Mesendoderm (in vitro differentiated cells): ENCODE measurements at regions not wholly inside any gene's neighbourhood (a gene's known extent, or its start where the extent isn't known, plus 50 kb on each side); places are given as distances from the start of the nearest gene placed in this dataset.

ENCODE experiments used
- DNase-seq: peaks from one replicate; pipeline ENCODE4 v3.0.0; 2013
- H2AK5ac ChIP-seq: 2 replicates; pipeline ENCODE4 v1.6.1; 2013; ENCODE audit warnings: low read length, inconsistent platforms
- H2BK120ac ChIP-seq: 2 replicates; pipeline ENCODE4 v1.6.1; 2013; ENCODE audit warnings: low read depth, mild to moderate bottlenecking, low read length, moderate library complexity, mixed read lengths
- H2BK15ac ChIP-seq: replicated peaks from 2 replicates; pipeline ENCODE4 v1.6.1; 2013; ENCODE audit warnings: low read depth, mild to moderate bottlenecking, moderate library complexity
- H2BK5ac ChIP-seq: 2 replicates; pipeline ENCODE4 v1.6.1; 2013; ENCODE audit warnings: low read length, inconsistent platforms
- H3K18ac ChIP-seq: 2 replicates; pipeline ENCODE4 v1.6.1; 2013; ENCODE audit warnings: mild to moderate bottlenecking, low read length, mixed read lengths
- H3K23ac ChIP-seq: one replicate; pipeline ENCODE4 v1.6.1; 2013; ENCODE audit warnings: low read length
- H3K27ac ChIP-seq: 2 replicates; pipeline ENCODE4 v1.5.1; 2013; ENCODE audit warnings: low read depth, mild to moderate bottlenecking, inconsistent platforms, low read length, moderate library complexity
- H3K27me3 ChIP-seq: 2 replicates; pipeline ENCODE4 v1.6.1; 2013; ENCODE audit warnings: low read length, control low read depth, mild to moderate bottlenecking, inconsistent platforms; ENCODE audit not compliant: insufficient read depth, poor library complexity
- H3K36me3 ChIP-seq: 2 replicates; pipeline ENCODE4 v1.6.1; 2013; ENCODE audit warnings: low read length, inconsistent platforms; ENCODE audit not compliant: control insufficient read depth, insufficient read depth
- H3K4ac ChIP-seq: one replicate; pipeline ENCODE4 v1.6.1; 2013; ENCODE audit warnings: low read depth, mild to moderate bottlenecking, low read length, moderate library complexity
- H3K4me1 ChIP-seq: 2 replicates; pipeline ENCODE4 v1.6.1; 2013; ENCODE audit warnings: low read depth, low read length, inconsistent platforms; ENCODE audit not compliant: control insufficient read depth
- H3K4me2 ChIP-seq: 2 replicates; pipeline ENCODE4 v1.6.1; 2013; ENCODE audit warnings: low read length
- H3K4me3 ChIP-seq: 2 replicates; pipeline ENCODE4 v1.5.1; 2013; ENCODE audit warnings: mild to moderate bottlenecking, low read length
- H3K56ac ChIP-seq: one replicate; pipeline ENCODE4 v1.6.1; 2013; ENCODE audit warnings: low read length
- H3K79me1 ChIP-seq: 2 replicates; pipeline ENCODE4 v1.6.1; 2013; ENCODE audit warnings: low read length, inconsistent platforms
- H3K79me2 ChIP-seq: 2 replicates; pipeline ENCODE4 v1.6.1; 2013; ENCODE audit warnings: mild to moderate bottlenecking, low read length; ENCODE audit not compliant: control insufficient read depth, insufficient read depth
- H3K9ac ChIP-seq: 2 replicates; pipeline ENCODE4 v1.6.1; 2013; ENCODE audit warnings: low read length, inconsistent platforms
- H4K5ac ChIP-seq: one replicate; pipeline ENCODE4 v1.6.1; 2013; ENCODE audit warnings: low read length
- H4K8ac ChIP-seq: one replicate; pipeline ENCODE4 v1.6.1; 2013; ENCODE audit warnings: low read depth, mild to moderate bottlenecking, control low read depth, low read length, moderate library complexity
- WGBS: extraction: QIAGEN DNeasy Blood & Tissue Kit; methylation state at CpG from one replicate; pipeline ENCODE4 v1.1.7; 2013; ENCODE audit warnings: low lambda C conversion rate, missing lambda C conversion rate; ENCODE audit not compliant: insufficient coverage; ENCODE audit errors: extremely low coverage; 5-methylcytosine and 5-hydroxymethylcytosine counted together

GRCh38 chr16:55249936-55250335 lies 74.1 kb upstream of the IRX6 start:
- Histone ChIP-seq H3K23ac (no peak overlapping the region), H2BK5ac (no peak overlapping the region), H3K36me3 (no peaks in the 10 kb centered on the region), H2BK15ac (no peak overlapping the region), H2AK5ac (no peak overlapping the region), H2BK120ac (no peak overlapping the region), H3K4me3 (no peak overlapping the region), H3K79me2 (no peaks in the 10 kb centered on the region), H4K8ac (no peak overlapping the region), H3K4me2 (no peak overlapping the region), H4K5ac (no peak overlapping the region), H3K27ac (no peak overlapping the region), H3K4ac (no peak overlapping the region), H3K4me1 (no peaks in the 10 kb centered on the region), H3K27me3 (no peaks in the 10 kb centered on the region), H3K56ac (no peak overlapping the region), H3K79me1 (no peaks in the 10 kb centered on the region), H3K18ac (no peak overlapping the region), H3K9ac (no peak overlapping the region)
- no CpG with 5 or more reads among the region's 1 CpG for WGBS
- DNase-seq: no peak

- no peak overlapping the region for H3K4me2 ChIP-seq
- no peak overlapping the region for H3K4me3 ChIP-seq
- H3K56ac ChIP-seq: no peak overlapping the region
- H3K27ac ChIP-seq: no peak overlapping the region
- H2BK120ac ChIP-seq: no peak overlapping the region
- no peak overlapping the region for H3K23ac ChIP-seq
- no peaks in the 10 kb centered on the region for H3K79me2 ChIP-seq
- H4K5ac ChIP-seq: no peak overlapping the region
- no peaks in the 10 kb centered on the region for H3K79me1 ChIP-seq
- H2BK15ac ChIP-seq: no peak overlapping the region
- no peak overlapping the region for H3K18ac ChIP-seq
- H3K36me3 ChIP-seq: no peaks in the 10 kb centered on the region
- H3K27me3 ChIP-seq: no peaks in the 10 kb centered on the region
- no peak for DNase-seq
- no peak overlapping the region for H3K4ac ChIP-seq
- no peak overlapping the region for H4K8ac ChIP-seq
- no peaks in the 10 kb centered on the region for H3K4me1 ChIP-seq
- no peak overlapping the region for H3K9ac ChIP-seq
- no peak overlapping the region for H2BK5ac ChIP-seq
- WGBS: no CpG with 5 or more reads among the region's 1 CpG
- no peak overlapping the region for H2AK5ac ChIP-seq
Observed at GRCh38 chr16:55250701-55251100, 73.3 kb upstream of the IRX6 start.

GRCh38 chr16:55251151-55251550 lies 72.9 kb upstream of the IRX6 start:
- H3K36me3 ChIP-seq: no peaks in the 10 kb centered on the region
- no peaks in the 10 kb centered on the region for H3K79me2 ChIP-seq
- H4K5ac ChIP-seq: no peak overlapping the region
- no peak overlapping the region for H2AK5ac ChIP-seq
- H3K4me2 ChIP-seq: no peak overlapping the region
- no peak overlapping the region for H3K27ac ChIP-seq
- no CpG with 5 or more reads among the region's 2 CpGs for WGBS
- no peak overlapping the region for H3K23ac ChIP-seq
- DNase-seq: no peak
- no peak overlapping the region for H3K4me3 ChIP-seq
- H3K18ac ChIP-seq: no peak overlapping the region
- no peaks in the 10 kb centered on the region for H3K79me1 ChIP-seq
- H3K27me3 ChIP-seq: no peaks in the 10 kb centered on the region
- no peaks in the 10 kb centered on the region for H3K4me1 ChIP-seq
- no peak overlapping the region for H2BK15ac ChIP-seq
- H2BK5ac ChIP-seq: no peak overlapping the region
- H3K56ac ChIP-seq: no peak overlapping the region
- H2BK120ac ChIP-seq: no peak overlapping the region
- H3K4ac ChIP-seq: no peak overlapping the region
- no peak overlapping the region for H3K9ac ChIP-seq
- H4K8ac ChIP-seq: no peak overlapping the region

- Histone ChIP-seq H4K8ac (no peak overlapping the region), H3K36me3 (no peaks in the 10 kb centered on the region), H2BK15ac (no peak overlapping the region), H3K27ac (no peak overlapping the region), H2BK120ac (no peak overlapping the region), H2AK5ac (no peak overlapping the region), H3K18ac (no peak overlapping the region), H3K79me2 (no peaks in the 10 kb centered on the region), H3K27me3 (no peaks in the 10 kb centered on the region), H3K4me3 (no peak overlapping the region), H3K79me1 (no peaks in the 10 kb centered on the region), H3K56ac (no peak overlapping the region), H3K4ac (no peak overlapping the region), H4K5ac (no peak overlapping the region), H3K23ac (no peak overlapping the region), H2BK5ac (no peak overlapping the region), H3K4me1 (no peaks in the 10 kb centered on the region), H3K4me2 (no peak overlapping the region), H3K9ac (no peak overlapping the region)
- DNase-seq: no peak
- no CpG with 5 or more reads among the region's 1 CpG for WGBS
Observed at GRCh38 chr16:55252577-55252976, 71.4 kb upstream of the IRX6 start.

- H3K27ac ChIP-seq: no peak overlapping the region
- no peak overlapping the region for H3K9ac ChIP-seq
- no peak overlapping the region for H3K18ac ChIP-seq
- H2BK15ac ChIP-seq: no peak overlapping the region
- no peak overlapping the region for H4K5ac ChIP-seq
- no peak overlapping the region for H3K4me2 ChIP-seq
- no peak overlapping the region for H4K8ac ChIP-seq
- no peak overlapping the region for H2BK5ac ChIP-seq
- H3K23ac ChIP-seq: no peak overlapping the region
- H2AK5ac ChIP-seq: no peak overlapping the region
- no peak overlapping the region for H2BK120ac ChIP-seq
- H3K4me1 ChIP-seq: no peaks in the 10 kb centered on the region
- H3K79me1 ChIP-seq: no peaks in the 10 kb centered on the region
- no peaks in the 10 kb centered on the region for H3K79me2 ChIP-seq
- no peaks in the 10 kb centered on the region for H3K27me3 ChIP-seq
- no peak overlapping the region for H3K4ac ChIP-seq
- H3K36me3 ChIP-seq: no peaks in the 10 kb centered on the region
- no peak overlapping the region for H3K56ac ChIP-seq
- H3K4me3 ChIP-seq: no peak overlapping the region
- DNase-seq: no peak
Observed at GRCh38 chr16:55253987-55254386, 70.0 kb upstream of the IRX6 start.

- H2BK5ac ChIP-seq: no peak overlapping the region
- no peaks in the 10 kb centered on the region for H3K36me3 ChIP-seq
- no peaks in the 10 kb centered on the region for H3K79me2 ChIP-seq
- H2BK15ac ChIP-seq: no peak overlapping the region
- H2BK120ac ChIP-seq: no peak overlapping the region
- H3K4ac ChIP-seq: no peak overlapping the region
- no peak overlapping the region for H2AK5ac ChIP-seq
- no peaks in the 10 kb centered on the region for H3K79me1 ChIP-seq
- no peak overlapping the region for H3K4me2 ChIP-seq
- peak overlapping the region; percentile 14 for H4K8ac ChIP-seq
- no peak overlapping the region for H3K9ac ChIP-seq
- H3K4me3 ChIP-seq: no peak overlapping the region
- H3K56ac ChIP-seq: no peak overlapping the region
- DNase-seq: peak; percentile 48
- no peak overlapping the region for H4K5ac ChIP-seq
- H3K23ac ChIP-seq: no peak overlapping the region
- no peaks in the 10 kb centered on the region for H3K27me3 ChIP-seq
- H3K27ac ChIP-seq: no peak overlapping the region
- WGBS: no CpG with 5 or more reads among the region's 9 CpGs
- no peak overlapping the region for H3K18ac ChIP-seq
- H3K4me1 ChIP-seq: no peaks in the 10 kb centered on the region
Observed at GRCh38 chr16:55255733-55256282, 68.2 kb upstream of the IRX6 start.
